IPS-NIHi7 (cell line): ENCODE measurements at regions not wholly inside any gene's neighbourhood (a gene's known extent, or its start where the extent isn't known, plus 50 kb on each side); places are given as distances from the start of the nearest gene placed in this dataset.

Experiments used
- DNase-seq: peaks from one replicate; pipeline ENCODE4 v3.0.0; 2012; ENCODE audit warnings: mixed read lengths; ENCODE audit errors: extremely low spot score

GRCh38 chr1:239436286-239436685 lies 49.9 kb downstream of the CHRM3 start:
- no peak for DNase-seq

GRCh38 chr1:239437822-239438221 lies 51.5 kb downstream of the CHRM3 start:
- DNase-seq: no peak

GRCh38 chr1:239438891-239439290 lies 52.5 kb downstream of the CHRM3 start:
- DNase-seq: no peak

GRCh38 chr1:239443361-239443760 lies 57.0 kb downstream of the CHRM3 start:
- no peak for DNase-seq

GRCh38 chr1:239446611-239447010 lies 60.2 kb downstream of the CHRM3 start:
- DNase-seq: no peak

GRCh38 chr1:239448911-239449310 lies 62.5 kb downstream of the CHRM3 start:
- DNase-seq: no peak

GRCh38 chr1:239455743-239456142 lies 69.4 kb downstream of the CHRM3 start:
- no peak for DNase-seq

GRCh38 chr1:239456788-239457187 lies 70.4 kb downstream of the CHRM3 start:
- DNase-seq: no peak

GRCh38 chr1:239457491-239458143 lies 71.2 kb downstream of the CHRM3 start:
- DNase-seq: no peak

- no peak for DNase-seq
These were observed 71.8 kb downstream of the CHRM3 start for GRCh38 chr1:239458144-239458500.

- DNase-seq: no peak
These were observed 81.4 kb downstream of the CHRM3 start for GRCh38 chr1:239467730-239468129.

GRCh38 chr1:239478069-239478468 lies 91.7 kb downstream of the CHRM3 start:
- no peak for DNase-seq

- DNase-seq: no peak
These were observed 97.0 kb downstream of the CHRM3 start for GRCh38 chr1:239483391-239483790.

- no peak for DNase-seq
These were observed 107.5 kb downstream of the CHRM3 start for GRCh38 chr1:239493811-239494414.

GRCh38 chr1:239505094-239505493 lies 118.7 kb downstream of the CHRM3 start:
- no peak for DNase-seq

- no peak for DNase-seq
These were observed 121.5 kb downstream of the CHRM3 start for GRCh38 chr1:239507826-239508225.

- DNase-seq: no peak
These were observed 125.5 kb downstream of the CHRM3 start for GRCh38 chr1:239511875-239512274.

GRCh38 chr1:239516579-239516978 lies 130.2 kb downstream of the CHRM3 start:
- DNase-seq: no peak

GRCh38 chr1:239526391-239526790 lies 140.0 kb downstream of the CHRM3 start:
- no peak for DNase-seq

- no peak for DNase-seq
These were observed 140.8 kb downstream of the CHRM3 start for GRCh38 chr1:239527051-239527693.

GRCh38 chr1:239536165-239536849 lies 149.9 kb downstream of the CHRM3 start:
- no peak for DNase-seq

GRCh38 chr1:239537795-239538194 lies 151.4 kb downstream of the CHRM3 start:
- no peak for DNase-seq
